GM18499 (cell line): ENCODE measurements at regions not wholly inside any gene's neighbourhood (a gene's known extent, or its start where the extent isn't known, plus 50 kb on each side); places are given as distances from the start of the nearest gene placed in this dataset.
"Not testable (repeated sequence)": the region's sequence is repeated elsewhere in the genome, so short reads cannot be mapped to it uniquely, and the experiment has no call there.

Experiments used
- ATAC-seq: cut with Tn5 transposase; IDR thresholded peaks from one replicate; pipeline ENCODE4 v1.9.1; 2021; ENCODE audit warnings: moderate number of reproducible peaks; ENCODE audit not compliant: insufficient read depth, unreplicated experiment

GRCh38 chr4:148898139-148898538 is 455.9 kb upstream of the NR3C2 start:
- not testable (repeated sequence) for ATAC-seq

GRCh38 chr4:148893095-148893494 is 450.9 kb upstream of the NR3C2 start:
- no peak for ATAC-seq

GRCh38 chr4:148883891-148884290 is 441.7 kb upstream of the NR3C2 start:
- ATAC-seq = no peak

GRCh38 chr4:148883435-148883834 is 441.2 kb upstream of the NR3C2 start:
- no peak for ATAC-seq

GRCh38 chr4:148881860-148882643 is 439.8 kb upstream of the NR3C2 start:
- ATAC-seq = no peak

GRCh38 chr4:148874331-148874730 is 432.1 kb upstream of the NR3C2 start:
- no peak for ATAC-seq

- no peak for ATAC-seq
These were observed 426.0 kb upstream of the NR3C2 start for GRCh38 chr4:148868191-148868590.

GRCh38 chr4:148866666-148867065 is 424.5 kb upstream of the NR3C2 start:
- ATAC-seq = no peak

GRCh38 chr4:148857973-148858534 is 415.8 kb upstream of the NR3C2 start:
- no peak for ATAC-seq

- ATAC-seq = no peak
These were observed 415.2 kb upstream of the NR3C2 start for GRCh38 chr4:148857239-148857972.

GRCh38 chr4:148854203-148854602 is 412.0 kb upstream of the NR3C2 start:
- ATAC-seq = no peak

GRCh38 chr4:148852092-148852699 is 410.0 kb upstream of the NR3C2 start:
- ATAC-seq = no peak

GRCh38 chr4:148850257-148850995 is 408.2 kb upstream of the NR3C2 start:
- no peak for ATAC-seq

GRCh38 chr4:148849581-148849980 is 407.4 kb upstream of the NR3C2 start:
- no peak for ATAC-seq

- no peak for ATAC-seq
These were observed 405.5 kb upstream of the NR3C2 start for GRCh38 chr4:148847544-148848255.

- no peak for ATAC-seq
These were observed 403.4 kb upstream of the NR3C2 start for GRCh38 chr4:148845609-148846008.

GRCh38 chr4:148843625-148844024 is 401.4 kb upstream of the NR3C2 start:
- no peak for ATAC-seq

- no peak for ATAC-seq
These were observed 400.6 kb upstream of the NR3C2 start for GRCh38 chr4:148842843-148843242.

GRCh38 chr4:148837571-148837970 is 395.4 kb upstream of the NR3C2 start:
- ATAC-seq = not testable (repeated sequence)
